Colon (tissue), 2 donors: ENCODE measurements at regions not wholly inside any gene's neighbourhood (a gene's known extent, or its start where the extent isn't known, plus 50 kb on each side); places are given as distances from the start of the nearest gene placed in this dataset.
"Not testable (repeated sequence)": the region's sequence is repeated elsewhere in the genome, so short reads cannot be mapped to it uniquely, and the experiment has no call there.

Source experiments
- FAIRE-seq: peaks from 2 replicates; lab custom pipeline; 2012; peaks lifted over from hg19 to GRCh38; lab: Jason Lieb, UNC
- donor health status: control.
- donor health status: control.

DNA sequence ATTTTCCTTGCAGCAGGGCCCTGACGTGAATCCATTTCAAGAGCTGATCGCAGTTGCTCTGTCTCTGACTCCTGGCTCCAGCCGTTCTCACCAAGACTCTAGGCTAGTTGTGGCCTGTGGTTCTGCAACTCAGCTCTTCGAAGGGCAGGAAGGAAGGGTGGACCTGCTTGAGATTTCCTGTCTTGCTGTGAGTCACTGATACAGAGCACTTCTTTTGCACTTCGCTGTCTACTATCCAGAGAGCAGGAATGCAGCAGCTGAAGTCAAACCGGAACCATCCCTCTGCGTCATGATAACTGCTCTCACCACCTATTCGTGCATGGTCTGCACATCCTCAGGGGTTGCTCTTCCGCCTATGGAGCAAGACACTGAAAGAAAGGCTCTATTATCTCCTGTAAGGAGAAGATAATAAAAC, 59.7 kb downstream of the RAP2B start:
- FAIRE-seq = no peak

DNA sequence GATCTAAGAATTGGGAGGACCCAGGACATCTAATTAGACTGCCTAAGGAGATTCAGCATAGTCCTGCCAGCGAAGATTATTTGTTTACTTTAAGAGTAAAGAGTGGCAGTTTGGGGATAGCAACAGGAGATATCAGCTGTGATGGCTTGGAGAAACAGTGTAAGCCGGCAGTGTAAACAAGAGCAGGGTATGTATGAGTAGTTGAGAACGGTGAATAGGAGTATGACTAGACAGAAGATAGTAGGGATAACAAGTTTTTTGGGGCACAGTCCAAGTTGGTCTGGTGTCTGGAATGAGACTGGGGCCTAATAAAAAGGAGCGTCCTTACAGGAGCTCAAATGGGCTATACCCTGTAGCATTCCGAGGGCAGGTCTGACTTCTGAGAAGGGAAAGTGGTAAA, 64.9 kb downstream of the RAP2B start:
- FAIRE-seq = not testable (repeated sequence)

DNA sequence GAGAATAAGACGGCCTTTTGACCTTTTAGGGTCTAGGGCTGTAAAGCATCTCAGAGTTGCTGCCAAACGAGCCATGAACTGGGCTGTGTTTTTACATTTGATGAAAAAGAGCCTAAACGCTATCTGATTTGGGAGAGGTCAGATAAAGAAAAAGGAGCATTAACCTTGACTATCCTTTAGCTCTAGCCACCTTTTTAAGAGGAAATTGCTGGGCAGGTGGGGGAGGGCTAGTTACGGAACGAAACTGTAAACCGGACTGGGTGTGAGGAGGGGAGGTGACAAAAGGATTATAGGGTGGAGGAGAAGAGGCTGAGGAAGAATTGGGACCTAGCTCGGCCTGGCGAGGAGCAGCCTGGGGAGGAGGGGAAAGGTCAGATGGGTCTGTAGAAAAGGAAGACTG, 68.4 kb downstream of the RAP2B start:
- not testable (repeated sequence) for FAIRE-seq

DNA sequence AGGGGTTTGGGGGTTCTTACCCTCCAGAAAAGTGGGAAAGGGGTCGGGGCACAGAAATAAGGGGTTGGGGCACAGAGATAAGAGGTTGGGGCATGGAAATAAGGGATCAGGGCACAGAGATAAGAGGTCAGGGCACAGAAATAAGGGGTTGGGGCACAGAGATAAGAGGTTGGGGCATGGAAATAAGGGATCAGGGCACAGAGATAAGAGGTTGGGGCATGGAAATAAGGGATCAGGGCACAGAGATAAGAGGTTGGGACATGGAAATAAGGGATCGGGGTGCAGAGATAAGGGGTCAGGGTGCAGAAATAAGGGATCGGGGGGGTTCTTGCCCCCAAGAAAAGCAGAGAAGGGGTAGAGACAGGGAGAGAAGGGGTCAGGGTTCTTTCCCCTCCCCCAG, 69.2 kb downstream of the RAP2B start:
- not testable (repeated sequence) for FAIRE-seq

DNA sequence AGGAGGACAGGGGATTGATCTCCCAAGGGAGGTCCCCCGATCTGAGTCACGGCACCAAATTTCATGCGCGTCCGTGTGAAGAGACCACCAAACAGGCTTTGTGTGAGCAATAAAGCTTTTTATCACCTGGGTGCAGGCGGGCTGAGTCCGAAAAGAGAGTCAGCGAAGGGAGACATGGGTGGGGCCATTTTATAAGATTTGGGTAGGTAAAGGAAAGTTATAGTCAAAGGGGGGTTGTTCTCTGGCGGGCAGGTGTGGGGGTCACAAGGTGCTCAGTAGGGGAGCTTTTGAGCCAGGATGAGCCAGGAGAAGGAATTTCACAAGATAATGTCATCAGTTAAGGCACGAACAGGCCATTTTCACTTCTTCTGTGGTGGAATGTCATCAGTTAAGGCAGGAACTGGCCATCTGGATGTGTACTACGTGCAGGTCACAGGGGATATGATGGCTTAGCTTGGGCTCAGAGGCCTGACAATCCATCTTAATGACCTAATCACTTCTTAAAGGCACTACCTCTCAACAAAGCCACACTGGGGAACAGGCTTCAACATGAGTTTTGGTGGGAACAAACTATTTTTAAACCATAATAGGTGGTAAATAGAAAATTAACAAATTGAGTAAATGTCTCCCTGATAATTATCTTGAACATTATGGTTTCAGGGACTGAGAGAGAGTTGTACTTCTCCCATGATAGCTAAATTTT, 70.2 kb downstream of the RAP2B start:
- FAIRE-seq = not testable (repeated sequence)

DNA sequence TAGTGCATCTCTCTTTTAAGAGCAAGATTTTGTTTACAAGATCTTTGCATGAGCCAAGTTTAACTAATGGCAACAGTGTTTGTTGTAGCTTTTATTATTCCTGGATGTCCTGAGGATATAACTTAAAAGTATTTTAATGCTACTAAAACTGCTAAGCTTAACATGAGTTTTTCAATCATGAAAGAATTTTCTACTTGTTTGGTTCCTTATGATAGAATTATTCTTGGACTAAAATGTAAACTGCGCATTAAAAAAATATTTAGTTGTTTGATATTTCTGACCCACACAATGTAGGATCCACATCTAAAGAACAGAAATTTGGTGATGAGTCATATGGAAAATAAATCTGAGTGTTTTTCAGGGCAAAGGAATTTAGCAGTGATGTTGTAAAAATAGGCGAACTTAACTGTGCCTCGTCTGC, 70.8 kb downstream of the RAP2B start:
- FAIRE-seq = no peak

DNA sequence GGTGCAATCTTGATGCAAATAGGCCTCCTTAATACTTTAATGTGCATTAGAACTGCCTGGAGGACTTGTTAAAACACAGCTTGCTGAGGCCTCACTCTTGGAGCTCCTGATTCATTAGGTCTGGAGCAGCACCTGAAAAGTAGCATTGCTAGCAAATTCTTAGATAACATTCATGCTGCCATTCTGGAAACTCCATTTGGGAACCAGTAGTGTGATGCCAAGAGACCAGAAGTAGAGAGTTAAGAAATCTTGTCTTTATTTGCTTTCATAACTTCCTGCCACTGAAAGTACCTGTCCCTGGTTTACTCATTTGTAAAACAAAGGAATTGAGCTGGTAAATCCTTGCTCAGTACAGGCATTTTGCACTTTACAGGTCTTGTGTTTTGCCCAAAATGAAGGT, 72.0 kb downstream of the RAP2B start:
- FAIRE-seq = no peak

DNA sequence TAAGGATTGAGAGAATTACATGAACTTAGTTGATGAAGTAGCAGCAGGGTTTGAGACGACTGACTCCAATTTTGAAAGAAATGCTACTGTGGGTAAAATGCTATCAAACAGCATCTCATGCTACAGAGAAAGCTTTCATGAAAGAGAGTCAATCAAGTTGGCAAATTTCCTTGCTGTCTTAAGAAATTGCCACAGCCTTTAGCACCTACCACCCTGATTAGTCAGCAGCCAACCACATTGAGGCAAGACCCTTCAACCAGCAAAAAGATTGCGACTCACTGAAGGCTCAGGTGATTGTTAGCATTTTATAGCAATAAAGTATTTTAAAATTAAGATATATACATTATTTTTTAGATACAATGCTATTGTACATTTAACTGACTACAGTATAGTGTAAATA, 80.9 kb downstream of the RAP2B start:
- no peak for FAIRE-seq

DNA sequence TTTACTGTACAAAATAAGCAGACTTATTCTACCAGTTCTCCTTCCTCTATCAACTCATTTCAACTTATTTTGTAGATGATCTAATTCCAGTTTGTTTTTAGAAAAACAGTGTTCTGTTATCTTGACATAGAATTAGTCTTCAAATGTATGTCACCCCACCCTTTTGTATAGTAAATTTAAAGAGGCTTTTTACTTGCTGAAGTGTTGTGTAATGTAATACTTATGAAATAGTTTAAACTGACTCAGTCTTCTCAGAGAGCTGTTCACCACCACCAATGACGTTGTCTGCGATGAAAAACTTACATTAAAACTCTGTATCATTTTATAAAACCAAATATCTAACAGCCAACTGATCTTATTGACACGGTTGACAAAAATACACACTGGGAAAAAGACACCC, 82.9 kb downstream of the RAP2B start:
- FAIRE-seq = no peak

DNA sequence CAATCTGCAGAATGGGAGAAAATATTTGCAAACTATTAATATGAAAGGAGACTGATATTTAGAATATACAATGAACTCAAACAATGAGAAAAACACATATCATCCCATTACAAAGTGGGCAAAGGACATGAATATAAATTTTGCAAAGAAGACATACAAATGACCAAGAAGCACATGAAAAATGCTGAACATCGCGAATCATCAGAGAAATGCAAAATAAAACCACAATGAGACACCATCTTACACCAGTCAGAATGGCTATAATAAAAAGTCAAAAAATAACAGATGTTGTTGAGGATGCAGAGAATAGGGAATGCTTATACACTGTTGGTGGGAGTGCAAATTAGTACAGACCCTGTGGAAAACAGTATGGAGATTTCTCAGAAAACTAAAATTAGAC, 83.6 kb downstream of the RAP2B start:
- FAIRE-seq = no peak

DNA sequence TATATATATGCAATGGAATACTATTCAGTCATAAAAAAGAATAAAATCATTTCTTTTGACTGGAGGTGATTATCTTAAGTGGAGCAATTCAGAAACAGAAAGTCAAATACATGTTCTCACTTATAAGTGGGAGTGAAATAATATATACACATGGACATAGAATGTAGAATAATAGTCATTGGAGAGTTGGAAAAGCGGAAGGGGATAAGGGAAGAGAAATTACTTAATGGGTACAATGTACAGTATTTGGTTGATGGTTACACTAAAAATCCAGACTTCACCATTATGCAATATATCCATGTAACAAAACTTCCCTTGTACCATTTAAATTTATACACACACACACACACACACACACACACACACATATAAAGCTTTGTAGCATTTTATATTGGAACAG, 84.3 kb downstream of the RAP2B start:
- no peak for FAIRE-seq

DNA sequence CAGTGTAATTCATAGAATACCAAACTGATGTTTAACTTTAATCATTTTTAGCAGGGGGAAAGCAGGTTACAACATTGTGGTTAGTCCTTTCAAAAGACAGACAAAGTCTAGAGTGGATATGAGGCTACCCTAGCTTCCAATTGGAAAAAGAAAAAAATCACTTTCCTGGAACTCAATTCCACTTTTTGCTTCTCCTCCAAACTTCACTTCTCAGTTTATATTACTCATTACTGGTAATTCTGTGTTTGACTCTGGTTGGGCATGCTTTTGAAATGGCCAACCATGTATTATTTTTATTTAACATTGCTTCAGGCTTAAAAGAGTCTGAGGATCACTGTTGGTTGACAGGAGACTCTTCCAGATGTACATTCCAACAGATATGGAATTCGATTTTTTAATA, 84.8 kb downstream of the RAP2B start:
- FAIRE-seq = no peak

DNA sequence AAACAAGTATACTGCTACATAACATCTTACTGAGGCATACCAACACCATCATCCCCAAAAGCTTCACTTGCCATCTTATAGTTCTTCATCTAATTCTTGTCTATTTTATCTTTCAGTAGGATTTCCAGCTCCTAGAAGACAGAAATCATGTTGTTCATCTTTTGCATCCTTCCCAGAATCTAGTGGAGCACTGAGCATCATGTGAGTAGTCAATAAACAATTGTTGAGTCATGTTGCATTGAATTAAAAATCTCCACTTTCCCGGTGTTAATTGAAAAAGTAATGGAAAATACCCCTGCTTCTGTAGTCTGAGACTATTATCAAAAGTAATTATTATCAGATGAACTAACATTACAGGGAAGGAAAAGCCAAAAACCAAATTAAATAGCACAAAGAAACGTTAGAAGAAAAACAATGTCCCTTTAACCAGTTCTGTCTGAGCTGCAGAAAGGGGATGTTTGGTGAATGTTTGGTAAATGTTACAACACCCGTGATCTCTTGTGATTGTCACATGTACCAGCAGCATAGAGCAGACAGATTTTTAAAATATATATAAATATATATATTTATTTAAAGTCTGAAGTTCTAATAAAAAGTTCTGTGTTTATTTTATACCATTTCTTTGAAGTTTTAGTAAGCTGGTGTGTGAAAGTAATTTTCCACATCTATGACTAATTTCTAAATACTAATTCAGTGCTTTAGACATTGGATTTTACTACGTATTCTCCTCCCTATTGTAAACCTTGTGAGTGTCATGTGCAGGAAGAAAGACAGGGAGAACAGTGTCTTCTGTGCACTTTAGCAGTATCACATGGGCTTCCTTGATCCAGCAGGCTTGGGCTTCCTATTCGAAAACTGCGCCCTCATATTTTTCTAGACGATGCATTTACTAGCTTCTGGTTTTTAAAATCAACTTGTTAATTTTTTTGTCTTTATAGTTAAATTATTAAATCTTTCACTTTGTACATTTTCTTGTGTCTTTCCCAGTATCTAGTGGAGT, 85.6 kb downstream of the RAP2B start:
- no peak for FAIRE-seq

DNA sequence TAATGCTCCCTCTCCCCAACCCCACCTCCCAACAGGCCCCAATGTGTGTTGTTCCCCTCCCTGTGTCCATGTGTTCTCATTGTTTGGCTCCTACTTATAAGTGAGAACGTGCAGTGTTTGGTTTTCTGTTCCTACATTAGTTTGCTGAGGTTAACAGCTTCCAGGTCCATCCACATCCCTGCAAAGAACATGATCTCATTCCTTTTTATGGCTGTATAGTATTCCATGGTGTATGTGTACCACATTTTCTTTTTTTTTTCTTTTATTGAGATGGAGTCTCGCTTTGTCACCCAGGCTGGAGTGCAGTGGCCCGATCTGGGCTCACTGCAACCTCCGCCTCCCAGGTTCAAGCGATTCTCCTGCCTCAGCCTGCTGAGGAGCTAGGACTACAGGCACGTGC, 86.8 kb downstream of the RAP2B start:
- FAIRE-seq = not testable (repeated sequence)

DNA sequence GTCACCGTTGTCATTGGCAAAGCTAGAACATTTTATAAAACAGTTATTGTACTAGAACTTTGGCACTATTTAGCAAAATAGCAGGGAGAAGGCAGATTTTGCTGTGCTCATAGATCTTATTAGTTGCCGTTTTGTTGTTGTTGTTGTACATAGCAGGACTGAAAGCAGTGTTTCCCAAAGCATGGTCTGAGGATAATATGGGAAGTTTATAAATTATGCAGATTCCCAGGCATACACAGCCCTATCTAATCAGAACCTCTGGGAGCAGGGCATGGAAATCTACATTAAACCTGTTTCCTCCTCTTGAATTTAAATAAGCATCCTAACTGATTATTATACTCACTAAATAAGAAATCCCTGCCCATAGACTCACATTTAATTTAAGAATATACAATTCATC, 87.9 kb downstream of the RAP2B start:
- no peak for FAIRE-seq

DNA sequence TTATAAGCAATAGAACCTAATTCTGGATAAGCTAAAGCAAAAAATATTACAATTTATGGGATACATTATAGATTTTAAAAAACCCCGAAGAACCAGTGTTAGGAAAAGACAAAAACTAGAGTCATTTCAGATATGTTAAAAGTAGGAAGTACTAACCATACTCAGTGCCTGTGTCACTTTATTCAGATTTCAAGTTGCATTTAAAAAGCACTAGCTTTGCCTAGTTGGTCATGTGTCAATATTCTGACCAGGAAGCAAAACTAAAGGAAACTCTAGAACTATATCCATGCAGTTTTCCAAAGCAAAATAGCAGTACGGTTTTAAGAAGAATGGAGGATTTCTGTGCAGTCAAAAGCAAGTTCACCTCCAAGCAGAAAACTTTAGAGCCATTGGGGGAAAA, 88.4 kb downstream of the RAP2B start:
- no peak for FAIRE-seq

DNA sequence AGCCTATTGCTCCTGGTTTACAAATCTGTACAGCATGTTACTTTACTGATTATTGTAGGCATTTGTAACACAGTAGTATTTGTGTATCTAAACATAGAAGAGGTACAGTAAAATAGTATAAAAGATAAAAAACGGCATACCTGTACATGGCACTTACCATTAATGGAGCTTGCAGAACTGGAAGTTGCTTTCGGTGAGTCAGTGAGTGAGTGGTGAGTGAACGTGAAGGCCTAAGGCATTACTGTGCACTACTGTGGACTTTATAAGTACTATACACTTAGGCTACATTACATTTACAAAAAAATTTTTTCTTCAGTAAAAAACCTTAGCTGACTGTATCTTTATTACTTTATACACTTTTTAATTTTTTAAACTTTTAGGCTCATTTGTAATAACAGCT, 90.9 kb downstream of the RAP2B start:
- FAIRE-seq = no peak

DNA sequence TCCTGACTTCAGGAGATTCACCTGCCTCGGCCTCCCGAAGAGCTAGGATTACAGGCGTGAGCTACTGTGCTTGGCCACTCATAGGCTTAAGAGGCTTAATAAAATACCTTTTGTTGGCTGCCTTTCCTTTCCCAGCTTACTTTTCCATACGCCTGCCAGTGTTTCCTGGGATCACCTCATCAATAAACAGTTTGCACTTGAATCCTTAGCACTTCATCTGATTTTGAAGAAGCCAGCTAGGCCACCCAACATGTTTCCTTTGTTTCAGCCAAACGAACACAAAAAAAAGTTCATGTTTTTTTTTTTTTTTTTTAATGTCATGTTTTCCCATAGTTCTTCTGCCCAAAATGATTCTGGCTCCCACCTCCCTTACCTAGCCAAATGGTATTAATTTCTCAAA, 92.3 kb downstream of the RAP2B start:
- no peak for FAIRE-seq

DNA sequence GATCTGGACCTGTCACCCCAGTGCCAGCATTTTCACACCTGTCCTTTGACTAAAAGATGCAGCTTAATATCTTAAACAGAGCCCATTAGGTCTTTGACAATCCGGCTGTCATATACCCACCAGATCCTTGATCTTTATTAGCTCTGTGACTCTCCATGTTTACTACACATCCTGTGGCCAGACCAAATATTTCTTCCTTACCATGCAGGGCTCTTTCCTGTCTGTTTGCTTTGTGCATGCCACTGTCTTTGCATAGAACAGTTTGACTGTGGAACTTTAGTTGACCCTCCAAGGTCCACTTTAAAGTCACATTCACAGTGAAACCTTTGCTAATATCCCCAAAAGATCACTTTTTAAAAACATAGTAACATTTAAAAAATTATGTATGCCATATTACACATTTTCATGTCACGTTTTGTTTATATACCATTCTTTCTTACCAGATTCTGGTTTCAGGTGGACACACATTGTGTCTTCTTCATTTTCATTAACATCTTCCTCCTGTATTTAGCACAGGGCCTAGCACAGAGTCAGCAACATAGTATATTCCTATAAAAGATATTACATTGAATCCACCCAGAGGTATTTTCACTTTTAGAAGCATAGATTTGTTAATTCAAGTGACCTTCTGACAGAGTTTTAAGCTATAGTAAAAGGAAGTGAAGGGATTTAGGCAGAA, 95.8 kb downstream of the RAP2B start:
- no peak for FAIRE-seq

DNA sequence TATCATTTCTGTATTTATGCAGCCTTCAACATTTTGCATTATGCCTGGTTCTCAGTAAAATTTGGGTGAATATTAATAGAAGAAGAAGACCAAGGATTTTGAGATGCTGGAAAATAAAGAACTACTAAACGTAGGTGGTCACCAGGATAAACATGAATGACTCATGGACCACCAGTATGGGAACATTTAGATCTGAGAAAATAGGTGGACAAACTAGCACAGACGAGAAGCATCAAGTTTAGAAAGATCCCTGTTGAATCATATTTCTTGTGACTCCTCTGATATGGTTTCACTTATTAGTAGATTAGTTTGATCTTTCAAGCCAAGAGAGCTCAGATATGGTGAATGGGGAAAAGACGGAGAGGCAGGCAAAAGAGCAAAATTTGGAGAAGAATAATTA, 97.9 kb downstream of the RAP2B start:
- FAIRE-seq = no peak

DNA sequence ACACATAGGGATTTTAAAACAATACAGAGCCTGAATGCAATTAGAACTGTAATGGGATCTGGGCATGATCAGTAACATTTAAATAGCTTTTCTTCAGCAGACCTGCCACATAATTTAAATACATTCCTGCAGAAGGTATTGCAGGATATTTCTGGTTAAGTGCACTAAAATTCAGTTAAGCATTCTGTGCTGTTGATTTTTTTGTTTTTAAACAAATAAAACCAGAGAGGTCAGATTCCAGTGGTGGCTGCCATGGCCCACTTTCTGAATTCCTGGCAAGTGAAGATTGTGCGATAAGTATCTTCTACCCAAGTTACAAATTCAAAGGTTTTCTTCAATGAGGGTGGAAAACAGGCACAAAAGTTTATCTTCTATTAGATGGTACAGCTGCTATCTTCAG, 98.7 kb downstream of the RAP2B start:
- FAIRE-seq = no peak

DNA sequence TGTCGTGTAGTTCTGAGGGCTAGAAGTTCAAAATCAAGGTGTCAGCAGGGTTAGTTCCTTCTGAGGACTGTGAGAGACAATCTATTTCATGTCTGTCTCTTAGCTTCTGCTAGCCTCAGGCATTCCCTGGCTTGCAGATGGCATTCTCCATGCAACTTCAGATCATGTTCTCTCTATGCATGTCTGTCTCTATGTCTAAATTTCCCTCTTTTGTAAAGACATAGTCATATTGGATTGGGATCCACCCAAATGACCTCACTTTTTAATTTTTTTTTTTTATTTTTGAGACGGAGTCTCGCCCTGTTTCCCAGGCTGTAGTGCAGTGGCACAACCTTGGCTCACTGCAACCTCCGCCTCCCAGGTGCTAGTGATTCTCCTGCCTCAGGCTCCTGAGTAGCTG, 104.6 kb downstream of the RAP2B start:
- no peak for FAIRE-seq
